ENCODE measurements at regions not wholly inside any gene's neighbourhood (a gene's known extent, or its start where the extent isn't known, plus 50 kb on each side); places are given as distances from the start of the nearest gene placed in this dataset.

- no peak for TF ChIP-seq CTCF (IDR thresholded peaks at IDR 0.05)
- no peak for TF ChIP-seq POLR2A (IDR thresholded peaks at IDR 0.05)
- no peak for TF ChIP-seq POLR2AphosphoS5 (IDR thresholded peaks at IDR 0.05)
- TF ChIP-seq EP300 (IDR thresholded peaks at IDR 0.05), result no peak
Observed at GRCh38 chr9:110049699-110050450, 158.1 kb downstream of the C9orf152 start.
